ENCODE measurements at regions not wholly inside any gene's neighbourhood (a gene's known extent, or its start where the extent isn't known, plus 50 kb on each side); places are given as distances from the start of the nearest gene placed in this dataset.

- TF ChIP-seq ZNF274 (IDR thresholded peaks at IDR 0.05; ENCODE audit: low read depth, low read length) (no peak), YY1 (IDR thresholded peaks at IDR 0.05; ENCODE audit: insufficient read depth, insufficient read length) (no peak)
Observed at GRCh38 chr12:86959766-86960458, 703.7 kb upstream of the MGAT4C start.
